ENCODE measurements at regions not wholly inside any gene's neighbourhood (a gene's known extent, or its start where the extent isn't known, plus 50 kb on each side); places are given as distances from the start of the nearest gene placed in this dataset.

DNA sequence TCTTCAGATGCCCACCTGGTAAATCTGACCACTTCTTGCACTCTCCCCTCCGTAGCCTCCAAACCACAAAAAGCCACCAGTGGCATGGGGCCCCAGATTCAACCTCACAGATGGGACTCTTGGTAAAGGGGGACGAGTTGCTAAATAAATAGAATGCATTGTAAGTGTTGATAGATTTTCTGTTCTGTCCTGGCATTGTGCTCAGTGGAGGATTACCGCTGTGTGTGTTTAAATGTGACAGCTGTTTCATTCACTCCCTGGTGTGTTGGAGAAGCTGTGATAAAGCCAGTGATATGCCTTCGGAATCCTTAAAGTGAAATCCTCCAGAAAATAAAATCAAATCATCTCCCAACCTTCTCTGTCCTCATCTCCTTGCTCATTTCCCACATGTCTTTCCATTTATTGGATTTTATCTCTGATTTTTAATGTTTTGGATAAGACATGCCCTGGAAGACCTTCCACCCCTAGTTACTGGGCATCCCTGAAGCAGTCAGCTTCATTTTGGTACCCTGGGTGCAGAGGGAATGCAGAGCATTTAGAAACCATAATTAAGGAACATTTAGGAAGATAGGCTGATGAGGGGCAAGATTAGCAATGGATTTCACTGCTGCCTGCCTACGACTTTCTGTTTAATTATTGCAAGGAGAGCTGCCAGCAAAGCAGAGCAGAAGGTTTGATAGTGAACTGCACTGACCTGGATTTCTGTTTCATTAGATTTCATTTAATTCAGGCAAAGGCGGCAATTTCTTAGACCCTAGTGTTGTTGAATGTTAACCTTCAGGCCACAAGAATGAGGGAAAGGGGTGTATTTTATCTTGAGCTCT, 460.9 kb upstream of the KIRREL3 start:
- TF ChIP-seq CTCF (IDR thresholded peaks at IDR 0.05; ENCODE audit: extremely low read depth in 1 of 2, insufficient read depth in 1 of 2, low read depth in 1 of 2, low read length in 2 of 2), result no peak
- TF ChIP-seq MAX (IDR thresholded peaks at IDR 0.05; ENCODE audit: insufficient read depth, insufficient read length), result no peak
- TF ChIP-seq POLR2AphosphoS5 (IDR thresholded peaks at IDR 0.05; ENCODE audit: insufficient read depth, low read depth, low read length), result no peak
- TF ChIP-seq POLR2A (IDR thresholded peaks at IDR 0.05; ENCODE audit: low read depth, low read length), result no peak
- no peak for TF ChIP-seq GATA2 (IDR thresholded peaks at IDR 0.05; ENCODE audit: insufficient read depth, insufficient read length, low read depth, low read length)
- no peak for TF ChIP-seq FOS (IDR thresholded peaks at IDR 0.05; ENCODE audit: borderline replicate concordance, insufficient read depth, low read length)

Measured in endothelial cell of umbilical vein (primary cell).